Subcutaneous abdominal adipose tissue (tissue), 5 donors: ENCODE measurements at regions not wholly inside any gene's neighbourhood (a gene's known extent, or its start where the extent isn't known, plus 50 kb on each side); places are given as distances from the start of the nearest gene placed in this dataset.

Source experiments
- H3K27ac ChIP-seq: one replicate; pipeline ENCODE4 v1.7.0; 2013; ENCODE audit warnings: low read depth, mild to moderate bottlenecking, inconsistent platforms, low read length, moderate library complexity
- H3K27me3 ChIP-seq, 5 donors: one replicate each; pipeline ENCODE4 v1.7.0; 2013; ENCODE audit warnings: low read length in 5 of 5, inconsistent platforms in 1 of 5; ENCODE audit not compliant: control insufficient read depth in 5 of 5, insufficient read depth in 4 of 5
- H3K36me3 ChIP-seq, 5 donors: one replicate each; pipeline ENCODE4 v1.7.0; 2013; ENCODE audit warnings: low read length in 5 of 5; ENCODE audit not compliant: control insufficient read depth in 5 of 5, insufficient read depth in 5 of 5
- H3K4me1 ChIP-seq, 5 donors: one replicate each; pipeline ENCODE4 v1.7.0; 2013; ENCODE audit warnings: low read length in 5 of 5, mild to moderate bottlenecking in 3 of 5, moderate library complexity in 1 of 5; ENCODE audit not compliant: control insufficient read depth in 5 of 5, insufficient read depth in 5 of 5
- H3K4me3 ChIP-seq, 5 donors: one replicate each; pipeline ENCODE4 v1.7.0; 2013; ENCODE audit warnings: low read length in 5 of 5, low read depth in 1 of 5
- H3K9ac ChIP-seq, 5 donors: one replicate each; pipeline ENCODE4 v1.7.0; 2013; ENCODE audit warnings: low read length in 5 of 5, mild to moderate bottlenecking in 4 of 5, moderate library complexity in 3 of 5
- H3K9me3 ChIP-seq, 5 donors: one replicate each; pipeline ENCODE4 v1.7.0; 2013; ENCODE audit warnings: low read length in 5 of 5; ENCODE audit not compliant: control insufficient read depth in 5 of 5
- donor health status: healthy.
- donor health status: healthy.
- donor health status: healthy.
- donor health status: healthy.
- donor health status: healthy.

- peaks cover 0 to 15% (median 11%) of the 10 kb centered on the region in 5 donors for H3K4me1 ChIP-seq
- peaks cover 0 to 3% (median 0%) of the 10 kb centered on the region in 5 donors for H3K27me3 ChIP-seq
- no peak overlapping the region for H3K4me3 ChIP-seq
- no peaks in the 10 kb centered on the region for H3K9me3 ChIP-seq
- no peaks in the 10 kb centered on the region for H3K36me3 ChIP-seq
- H3K9ac ChIP-seq, result no peak overlapping the region
- H3K27ac ChIP-seq, result no peak overlapping the region
Measured at GRCh38 chr2:121966663-121967062, 211.2 kb downstream of the TSN start.

- Histone ChIP-seq H3K9me3 (no peaks in the 10 kb centered on the region), H3K4me1 (peaks cover 0 to 15% (median 11%) of the 10 kb centered on the region in 5 donors), H3K36me3 (no peaks in the 10 kb centered on the region), H3K27me3 (peaks cover 0 to 7% (median 0%) of the 10 kb centered on the region in 5 donors), H3K9ac (peak overlapping the region in 1 of 5 donors; percentile 38), H3K27ac (peak overlapping the region; percentile 2), H3K4me3 (peak overlapping the region in 2 of 5 donors; percentile 30 to 31)
Measured at GRCh38 chr2:121969166-121969565, 213.7 kb downstream of the TSN start.

- Histone ChIP-seq H3K4me3 (no peak overlapping the region), H3K27ac (no peak overlapping the region), H3K27me3 (peaks cover 0 to 10% (median 0%) of the 10 kb centered on the region in 5 donors), H3K4me1 (peaks cover 0 to 17% (median 14%) of the 10 kb centered on the region in 5 donors), H3K9ac (no peak overlapping the region), H3K36me3 (no peaks in the 10 kb centered on the region), H3K9me3 (no peaks in the 10 kb centered on the region)
Measured at GRCh38 chr2:121969766-121970639, 214.6 kb downstream of the TSN start.

- no peak overlapping the region for H3K4me3 ChIP-seq
- no peaks in the 10 kb centered on the region for H3K9me3 ChIP-seq
- peaks cover 0 to 21% (median 19%) of the 10 kb centered on the region in 5 donors for H3K4me1 ChIP-seq
- H3K27ac ChIP-seq, result no peak overlapping the region
- H3K27me3 ChIP-seq, result peaks cover 0 to 10% (median 0%) of the 10 kb centered on the region in 5 donors
- no peak overlapping the region for H3K9ac ChIP-seq
- H3K36me3 ChIP-seq, result no peaks in the 10 kb centered on the region
Measured at GRCh38 chr2:121972203-121972602, 216.8 kb downstream of the TSN start.

- H3K4me1 ChIP-seq, result peaks cover 0 to 8% (median 8%) of the 10 kb centered on the region in 5 donors
- no peaks in the 10 kb centered on the region for H3K9me3 ChIP-seq
- H3K9ac ChIP-seq, result peak overlapping the region in 3 of 5 donors; percentile 37 to 63 (median 39)
- H3K4me3 ChIP-seq, result peak overlapping the region; percentile 43 to 79 (median 58)
- peaks cover 0 to 10% (median 0%) of the 10 kb centered on the region in 5 donors for H3K27me3 ChIP-seq
- no peak overlapping the region for H3K27ac ChIP-seq
- H3K36me3 ChIP-seq, result no peaks in the 10 kb centered on the region
Measured at GRCh38 chr2:121974897-121975661, 219.6 kb downstream of the TSN start.

- H3K4me1 ChIP-seq, result peaks cover 0 to 8% (median 7%) of the 10 kb centered on the region in 5 donors
- peaks cover 0 to 10% (median 0%) of the 10 kb centered on the region in 5 donors for H3K27me3 ChIP-seq
- H3K9me3 ChIP-seq, result no peaks in the 10 kb centered on the region
- no peak overlapping the region for H3K9ac ChIP-seq
- no peak overlapping the region for H3K4me3 ChIP-seq
- no peaks in the 10 kb centered on the region for H3K36me3 ChIP-seq
- no peak overlapping the region for H3K27ac ChIP-seq
Measured at GRCh38 chr2:121976926-121977325, 221.5 kb downstream of the TSN start.

- H3K36me3 ChIP-seq, result no peaks in the 10 kb centered on the region
- no peak overlapping the region for H3K9ac ChIP-seq
- H3K4me1 ChIP-seq, result peaks cover 0 to 8% (median 7%) of the 10 kb centered on the region in 5 donors
- H3K27me3 ChIP-seq, result peaks cover 0 to 8% (median 0%) of the 10 kb centered on the region in 5 donors
- H3K4me3 ChIP-seq, result no peak overlapping the region
- H3K27ac ChIP-seq, result no peak overlapping the region
- no peaks in the 10 kb centered on the region for H3K9me3 ChIP-seq
Measured at GRCh38 chr2:121977326-121977725, 221.9 kb downstream of the TSN start.

- Histone ChIP-seq H3K27ac (no peak overlapping the region), H3K4me3 (no peak overlapping the region), H3K9me3 (peaks cover 0 to 6% (median 0%) of the 10 kb centered on the region in 5 donors), H3K36me3 (no peaks in the 10 kb centered on the region), H3K9ac (no peak overlapping the region), H3K27me3 (peaks cover 0 to 2% (median 0%) of the 10 kb centered on the region in 5 donors), H3K4me1 (no peaks in the 10 kb centered on the region)
Measured at GRCh38 chr2:121992700-121993099, 237.2 kb downstream of the TSN start.

GRCh38 chr2:121993682-121994081 is 238.2 kb downstream of the TSN start:
- peaks cover 0 to 1% (median 0%) of the 10 kb centered on the region in 5 donors for H3K4me1 ChIP-seq
- H3K9ac ChIP-seq, result no peak overlapping the region
- no peaks in the 10 kb centered on the region for H3K36me3 ChIP-seq
- no peak overlapping the region for H3K4me3 ChIP-seq
- peaks cover 0 to 2% (median 0%) of the 10 kb centered on the region in 5 donors for H3K27me3 ChIP-seq
- no peak overlapping the region for H3K27ac ChIP-seq
- peaks cover 0 to 6% (median 0%) of the 10 kb centered on the region in 5 donors for H3K9me3 ChIP-seq
